ENCODE measurements at regions not wholly inside any gene's neighbourhood (a gene's known extent, or its start where the extent isn't known, plus 50 kb on each side); places are given as distances from the start of the nearest gene placed in this dataset.
"Not testable (repeated sequence)": the region's sequence is repeated elsewhere in the genome, so short reads cannot be mapped to it uniquely, and the experiment has no call there.

DNA sequence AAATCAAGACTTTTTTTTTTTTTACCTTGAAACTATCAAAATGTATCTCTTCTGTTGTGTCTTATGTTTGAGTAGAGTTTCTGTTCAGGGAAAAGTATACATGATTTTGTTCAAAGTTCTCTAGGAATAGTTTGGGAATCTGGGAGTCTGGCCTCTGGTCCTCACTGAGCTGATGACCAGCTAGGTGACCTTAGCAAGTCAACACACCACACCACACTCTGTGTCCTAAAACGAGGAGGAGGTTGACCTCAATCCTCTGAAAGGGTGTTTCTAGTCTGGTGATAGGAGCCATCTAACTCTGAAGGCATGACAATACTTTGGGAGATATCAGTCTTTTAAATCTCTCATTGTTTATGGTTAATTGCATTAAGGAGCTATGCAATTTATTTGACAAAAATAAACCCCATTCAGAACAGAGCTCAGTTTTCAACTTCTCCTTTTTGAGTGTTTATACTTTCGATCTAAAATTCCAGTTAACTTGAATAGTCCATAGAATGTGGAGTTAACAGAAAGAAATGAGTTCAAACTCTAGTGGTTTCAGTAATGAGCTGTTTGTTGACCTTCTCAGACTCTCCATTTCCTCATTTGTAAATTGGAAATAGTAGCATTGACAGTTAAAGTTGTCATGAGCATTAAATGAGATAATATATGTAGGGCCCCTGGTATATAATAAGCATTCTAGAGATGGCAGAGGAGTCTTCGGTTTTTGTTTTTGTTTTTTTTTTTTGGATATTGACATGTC is 112.2 kb upstream of the LRRN1 start:
- no peak for DNase-seq (ENCODE audit: low spot score)

DNA sequence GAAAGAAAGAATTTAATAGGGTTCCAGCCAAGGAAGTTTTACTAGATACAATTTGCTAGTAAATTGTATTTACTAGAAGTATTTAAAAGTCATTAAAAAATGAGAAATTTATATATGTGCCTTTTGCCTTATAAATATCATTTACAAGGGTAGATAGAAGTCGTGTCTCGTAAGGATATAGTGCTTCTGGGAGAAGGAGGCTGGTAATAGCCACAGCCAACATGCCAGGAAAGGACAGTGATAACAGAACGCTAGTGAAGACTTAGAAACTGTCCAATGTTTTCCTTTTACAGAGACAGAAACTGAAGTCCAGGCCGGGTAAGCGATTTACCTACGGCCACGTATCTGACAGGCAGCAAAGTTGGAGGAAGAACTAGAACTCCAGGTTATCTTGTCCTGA is 113.5 kb upstream of the LRRN1 start:
- no peak for DNase-seq (ENCODE audit: low spot score)

DNA sequence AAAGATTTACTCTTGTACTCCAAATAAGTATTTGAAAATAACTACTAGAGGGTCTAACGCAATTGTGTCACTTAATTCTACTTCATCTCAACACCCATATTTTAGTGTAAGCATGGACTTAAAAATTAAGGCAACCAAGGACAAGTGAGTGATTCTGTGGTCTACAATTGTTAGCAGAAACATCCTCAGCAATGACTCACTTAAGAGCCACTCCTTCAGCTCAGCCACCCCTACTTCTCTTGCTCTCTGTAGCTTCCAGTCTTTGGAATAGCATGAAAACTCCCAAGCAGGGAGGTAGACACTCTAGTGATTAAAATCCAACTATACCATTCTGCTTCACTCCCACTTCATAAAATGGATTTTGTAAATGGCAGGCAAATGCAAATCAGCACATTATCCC is 116.0 kb upstream of the LRRN1 start:
- no peak for DNase-seq (ENCODE audit: low spot score)

DNA sequence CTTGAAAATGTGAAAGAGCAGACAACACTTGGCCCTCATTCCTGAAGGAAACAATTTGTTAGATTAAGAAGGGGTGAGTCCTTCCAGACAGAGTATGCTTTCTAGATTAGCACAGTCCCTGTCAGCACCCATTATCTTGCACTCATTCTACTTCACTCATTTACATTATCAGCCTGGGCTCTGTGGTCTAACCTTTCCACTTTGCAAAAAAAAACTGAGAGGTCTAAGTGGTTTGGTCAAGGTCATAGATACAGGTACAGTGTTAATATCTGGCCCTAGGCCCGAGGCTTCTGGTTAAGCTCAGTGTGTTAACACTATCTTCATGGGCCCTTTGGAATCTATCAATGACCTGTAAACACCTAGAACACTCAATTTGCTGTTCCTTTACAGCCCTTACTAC is 123.4 kb upstream of the LRRN1 start:
- DNase-seq (ENCODE audit: low spot score) = no peak

DNA sequence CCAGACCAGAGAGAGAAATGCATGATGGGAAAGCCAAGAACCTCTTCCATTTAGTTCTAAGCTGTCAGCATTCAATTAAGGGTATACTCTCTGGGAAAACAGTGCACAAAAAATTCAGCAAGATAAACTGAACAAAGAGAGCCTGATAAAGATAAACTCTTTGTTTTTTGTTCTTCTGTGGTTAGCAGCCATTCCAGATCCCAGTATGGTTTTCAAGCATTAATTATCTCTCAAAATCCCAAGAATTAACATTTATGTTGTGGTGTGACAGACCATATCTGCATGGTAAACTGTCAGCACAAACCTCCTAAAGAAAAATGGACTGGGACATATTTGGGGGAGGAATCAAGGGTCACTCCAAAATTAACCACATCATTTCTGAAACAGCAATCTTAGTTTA is 124.0 kb upstream of the LRRN1 start:
- no peak for DNase-seq (ENCODE audit: low spot score)

DNA sequence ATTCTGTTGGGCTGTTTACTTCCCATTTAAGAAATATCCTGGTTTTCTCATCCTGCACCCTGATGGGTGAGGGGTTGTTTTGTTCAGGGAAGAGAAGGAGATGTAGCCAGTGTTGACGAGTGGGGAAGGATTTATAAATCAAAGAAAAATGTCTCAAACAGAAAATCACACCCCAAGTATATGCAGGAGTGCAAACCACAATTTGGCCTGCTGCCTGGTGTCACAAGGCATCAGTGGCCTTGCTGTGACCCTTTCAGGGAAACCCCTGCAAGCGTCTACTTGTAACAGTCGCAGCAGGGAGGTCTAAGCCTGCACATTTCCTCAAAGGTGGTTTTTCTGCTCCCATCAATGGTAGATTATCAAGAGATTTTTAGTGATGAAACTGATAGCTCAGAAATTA is 132.6 kb upstream of the LRRN1 start:
- no peak for DNase-seq (ENCODE audit: low spot score)

DNA sequence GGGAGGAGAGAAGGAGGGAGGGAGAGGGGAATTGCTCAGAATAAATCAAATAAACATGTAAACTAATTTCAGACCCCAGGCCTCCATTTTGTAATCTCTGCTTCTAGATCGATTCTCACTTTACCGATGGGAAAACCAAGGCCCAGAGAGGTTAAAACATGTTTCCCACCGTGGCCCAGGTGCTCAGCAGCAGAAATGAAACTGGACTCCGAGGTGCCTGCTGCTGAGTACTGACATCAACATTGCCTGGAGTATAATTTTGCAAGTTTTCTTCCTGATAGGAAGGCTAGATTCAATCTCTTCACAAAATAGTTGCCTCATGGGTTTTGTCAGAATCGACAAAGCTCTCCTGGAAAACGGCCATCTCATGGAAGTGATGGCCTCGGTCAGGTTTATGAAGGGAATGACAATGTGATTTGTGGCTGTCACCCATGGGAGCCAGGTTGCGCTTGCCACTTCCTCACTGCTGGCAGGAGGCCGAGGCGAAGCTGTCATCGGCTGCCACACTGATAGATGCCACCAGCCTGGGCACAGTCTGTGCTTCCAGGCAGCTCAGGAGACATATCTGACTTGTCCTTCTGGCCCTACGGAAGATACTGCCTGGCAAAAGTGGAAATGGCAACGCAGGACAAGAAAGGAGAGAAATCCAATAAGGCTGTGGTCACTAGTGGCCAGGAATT is 133.1 kb upstream of the LRRN1 start:
- no peak for DNase-seq (ENCODE audit: low spot score)

DNA sequence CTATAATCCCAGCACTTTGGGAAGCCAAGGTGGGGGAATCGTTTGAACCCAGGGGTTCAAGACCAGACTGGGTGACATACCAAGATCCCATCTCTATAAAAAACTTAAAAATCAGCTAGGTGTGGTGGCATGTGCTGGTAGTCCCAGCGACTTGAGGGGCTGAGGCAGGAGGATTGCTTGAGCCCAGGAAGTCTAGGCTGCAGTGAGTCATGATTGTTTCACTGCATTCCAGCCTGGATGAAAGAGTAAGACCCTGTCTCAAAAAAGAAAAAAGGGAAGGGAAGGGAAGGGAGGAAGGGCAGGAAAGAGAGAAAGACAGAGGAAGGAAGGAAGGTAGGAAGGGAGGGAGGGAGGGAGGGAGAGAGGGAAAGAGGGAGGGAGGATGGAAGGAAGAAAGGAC is 133.7 kb upstream of the LRRN1 start:
- DNase-seq (ENCODE audit: low spot score) = no peak

DNA sequence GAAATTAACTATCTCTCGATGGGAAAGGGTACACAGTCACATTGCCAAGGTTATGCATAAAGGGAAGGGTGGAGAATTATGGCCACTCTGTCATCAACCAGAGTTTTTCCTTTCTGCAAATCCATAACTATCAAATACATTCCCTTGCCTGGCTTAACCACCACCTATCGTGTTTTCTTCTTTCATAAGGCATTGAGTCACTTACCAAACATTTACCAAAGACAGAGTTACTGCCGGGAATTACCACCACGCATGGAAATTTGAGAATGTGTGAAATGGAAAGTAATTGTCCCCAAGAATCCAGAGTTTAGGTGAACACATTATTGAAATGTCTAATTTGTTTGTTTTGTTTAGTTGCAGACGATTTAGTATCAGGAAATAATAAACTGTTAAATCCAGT is 134.3 kb upstream of the LRRN1 start:
- no peak for DNase-seq (ENCODE audit: low spot score)

DNA sequence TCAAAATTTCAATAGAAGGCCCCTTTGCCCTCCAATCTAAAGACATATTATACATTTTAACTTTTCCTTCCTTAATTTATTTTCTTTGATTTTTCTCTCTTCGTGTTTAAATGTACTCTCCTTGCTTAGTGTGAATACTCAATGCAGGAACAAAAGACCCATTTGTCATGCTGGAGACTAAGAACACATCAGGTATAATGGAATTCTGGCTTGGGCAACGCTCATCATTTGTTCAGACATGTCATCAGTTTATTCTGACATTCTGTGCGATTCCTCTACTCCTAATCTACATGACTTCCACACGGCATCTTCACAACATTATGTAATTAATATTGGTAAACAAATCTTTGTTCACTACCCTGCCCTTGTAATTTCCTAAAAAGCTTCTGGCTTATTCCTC is 136.6 kb upstream of the LRRN1 start:
- no peak for DNase-seq (ENCODE audit: low spot score)

DNA sequence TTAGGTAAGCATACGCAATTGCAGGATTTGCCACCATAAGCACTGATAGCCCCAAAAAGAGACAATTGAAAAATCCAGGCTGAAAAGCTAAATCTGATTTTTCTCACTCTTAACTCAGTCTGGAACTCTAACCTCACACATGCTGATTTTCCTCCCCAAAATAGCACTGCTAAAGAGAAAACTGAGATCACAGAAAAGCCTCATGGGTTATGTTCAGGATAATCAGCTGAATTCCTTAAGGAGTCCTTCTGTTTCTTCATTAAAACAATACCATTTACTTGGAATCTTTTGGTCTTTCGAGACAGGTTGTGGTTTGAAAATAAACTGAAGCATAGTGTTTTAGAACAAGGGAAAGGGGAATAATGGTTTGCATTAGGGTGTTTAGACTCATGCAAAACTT is 144.3 kb upstream of the LRRN1 start:
- no peak for DNase-seq (ENCODE audit: low spot score)

DNA sequence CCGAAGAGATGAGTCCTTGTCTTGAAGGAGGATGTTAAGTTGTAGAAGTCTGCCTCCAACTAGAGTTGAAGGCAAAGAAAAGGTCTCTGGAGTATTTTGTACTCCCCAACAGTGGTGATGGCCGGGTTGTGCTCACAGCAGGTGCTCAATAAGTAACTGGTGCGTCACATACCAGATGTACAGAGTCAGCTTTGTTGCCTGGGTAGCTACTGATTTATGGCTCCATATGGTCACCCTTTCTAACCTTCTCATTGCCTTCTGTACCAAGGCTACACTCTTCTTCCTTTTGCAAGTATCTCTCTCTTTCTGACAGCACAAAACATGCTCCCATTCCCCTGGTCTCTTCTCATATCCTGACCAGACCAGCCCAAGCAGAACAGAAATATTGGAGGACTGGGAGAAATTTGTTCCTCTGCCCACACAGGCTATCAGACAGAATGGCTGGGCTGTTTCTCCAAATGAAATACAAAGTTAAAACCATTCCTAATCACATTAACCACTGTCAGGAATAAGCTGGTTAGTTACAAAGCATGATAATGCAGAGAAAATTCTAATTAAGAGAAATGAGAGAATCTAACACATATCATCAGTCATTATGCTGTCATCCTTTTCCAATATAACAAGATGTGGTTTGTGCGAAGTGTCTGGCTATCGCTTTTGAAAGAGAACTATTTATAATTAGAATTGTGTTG is 150.1 kb upstream of the LRRN1 start:
- DNase-seq (ENCODE audit: low spot score) = no peak

DNA sequence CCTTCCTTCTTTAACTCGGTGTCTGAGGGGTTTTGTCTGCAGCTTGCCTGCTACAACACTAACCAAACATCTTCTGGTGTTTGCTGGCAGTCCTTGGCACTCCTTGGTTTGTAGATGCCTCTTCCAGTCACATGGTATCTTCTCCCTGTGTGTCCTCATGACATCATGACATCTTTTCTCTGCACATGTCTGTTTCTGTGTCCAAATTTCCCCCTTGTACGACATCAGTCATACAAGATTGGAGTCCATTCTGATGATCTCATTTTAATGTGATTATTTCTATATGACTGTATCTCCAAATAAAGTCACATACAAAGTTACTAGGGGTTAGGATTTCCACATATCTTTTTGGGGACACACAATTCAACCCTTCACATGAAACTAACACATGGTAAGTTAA is 152.3 kb upstream of the LRRN1 start:
- no peak for DNase-seq (ENCODE audit: low spot score)

DNA sequence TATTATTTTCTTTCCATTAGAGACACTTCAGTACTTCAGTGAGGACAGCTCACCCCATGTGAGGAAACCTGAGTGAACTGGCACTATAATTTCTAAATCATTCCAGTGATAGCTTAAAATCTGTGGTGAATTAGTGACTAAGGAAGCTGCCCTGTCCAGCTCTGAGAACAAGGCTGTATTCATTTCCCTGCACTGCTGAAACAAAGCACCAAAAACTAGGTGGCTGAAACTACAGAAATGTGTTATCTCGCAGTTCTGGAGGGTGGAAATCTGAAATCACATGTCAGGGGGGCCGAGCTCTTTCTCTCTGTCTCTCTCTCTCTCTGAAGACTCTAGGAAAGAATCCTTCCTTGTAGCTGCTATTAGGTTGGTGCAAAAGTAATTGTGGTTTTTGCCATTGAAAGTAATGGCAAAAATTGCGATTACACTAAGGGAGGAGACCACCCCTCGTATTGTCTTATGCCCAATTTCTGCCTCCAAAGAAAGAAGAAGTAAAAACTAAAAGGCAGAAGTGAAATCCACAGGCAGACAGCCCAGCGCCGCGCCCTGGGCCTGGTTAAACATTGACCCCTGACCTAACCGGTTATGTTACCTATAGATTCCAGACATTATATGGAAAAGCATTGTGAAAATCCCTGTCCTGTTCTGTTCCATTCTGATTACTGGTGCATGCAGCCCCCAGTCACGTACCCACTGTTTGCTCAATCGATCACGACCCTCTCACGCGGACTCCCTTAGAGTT is 153.0 kb upstream of the LRRN1 start:
- not testable (repeated sequence) for DNase-seq (ENCODE audit: low spot score)

DNA sequence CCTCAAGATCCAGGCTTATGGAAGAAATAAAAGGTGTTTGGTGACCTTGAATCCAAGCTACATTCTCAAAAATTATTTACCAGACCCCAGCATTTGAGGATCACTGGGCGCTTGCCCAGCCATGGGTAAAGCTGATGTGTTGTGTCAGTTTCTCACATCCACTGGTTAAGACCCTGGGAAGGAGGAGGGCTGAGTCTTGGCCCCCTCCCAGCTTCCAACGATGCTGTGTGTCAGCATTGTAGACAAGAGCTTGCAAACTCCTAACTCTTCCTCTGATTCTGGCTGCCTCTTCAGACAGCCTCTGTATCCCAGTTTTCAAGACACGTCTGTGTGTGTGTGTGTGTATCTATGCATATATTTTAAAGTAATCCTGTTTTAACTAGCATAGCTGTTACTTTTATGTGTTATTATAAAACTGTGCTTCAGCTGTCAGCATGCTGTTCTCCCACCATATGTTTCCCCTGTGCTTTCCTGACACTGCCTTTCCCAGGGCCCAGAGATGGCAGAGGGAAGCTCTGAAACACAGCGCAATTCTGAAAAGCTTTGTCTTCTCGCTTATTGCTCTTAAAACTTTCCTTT is 157.3 kb upstream of the LRRN1 start:
- DNase-seq (ENCODE audit: low spot score) = no peak

DNA sequence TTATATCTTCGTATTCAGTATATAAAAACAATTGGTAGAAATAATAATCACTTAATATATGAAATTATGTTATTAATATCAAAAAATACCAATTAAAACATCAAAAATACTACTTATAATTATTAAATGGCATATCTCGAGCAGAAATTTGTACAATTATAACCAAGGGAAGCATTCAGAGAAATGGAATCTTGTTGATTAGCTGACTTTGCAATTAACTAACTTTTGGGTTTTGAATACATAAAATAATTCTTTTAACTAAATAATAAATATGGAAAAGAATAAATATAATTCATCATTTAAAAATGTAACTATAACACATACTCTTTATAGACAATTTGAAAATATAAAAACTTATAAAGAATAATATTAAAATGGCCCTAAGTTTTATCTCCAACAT is 160.2 kb upstream of the LRRN1 start:
- DNase-seq (ENCODE audit: low spot score) = no peak

DNA sequence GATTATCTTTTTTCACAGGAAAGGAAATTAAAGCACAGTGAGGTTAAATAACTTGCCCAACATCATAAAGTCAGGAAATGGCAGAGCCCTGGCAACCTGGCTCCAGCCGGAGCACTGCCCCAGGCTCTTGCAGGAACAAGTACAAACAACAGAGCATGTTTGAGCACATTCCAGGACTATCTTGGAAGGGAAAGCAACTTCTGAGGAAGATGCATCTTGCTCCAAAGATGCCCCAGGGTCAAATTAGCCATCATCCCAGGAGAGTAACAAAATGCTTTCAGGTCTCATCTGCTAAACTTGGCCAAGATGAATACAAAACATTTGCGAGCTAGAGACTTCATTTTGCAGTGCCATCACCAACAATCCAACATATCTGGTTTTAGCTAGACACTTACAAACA is 162.4 kb upstream of the LRRN1 start:
- no peak for DNase-seq (ENCODE audit: low spot score)

DNA sequence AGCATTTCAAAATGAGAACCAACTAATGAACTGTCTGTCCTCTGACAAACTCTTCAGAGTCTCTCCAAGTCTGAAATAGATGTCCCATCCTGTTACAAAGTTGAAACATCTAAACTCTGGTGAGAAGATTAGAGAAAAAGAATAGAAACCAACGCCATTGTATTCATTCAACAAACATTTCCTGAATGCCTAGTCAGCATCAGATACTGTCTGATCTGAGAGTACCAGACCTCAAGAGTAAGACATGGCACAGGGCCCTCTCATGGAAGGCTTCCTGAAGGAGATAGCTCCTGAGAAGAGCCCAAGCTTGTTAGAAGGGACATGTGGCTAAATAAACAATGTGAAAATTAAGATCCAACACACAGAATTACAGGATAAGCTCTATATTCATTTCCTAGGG is 164.1 kb upstream of the LRRN1 start:
- no peak for DNase-seq (ENCODE audit: low spot score)

DNA sequence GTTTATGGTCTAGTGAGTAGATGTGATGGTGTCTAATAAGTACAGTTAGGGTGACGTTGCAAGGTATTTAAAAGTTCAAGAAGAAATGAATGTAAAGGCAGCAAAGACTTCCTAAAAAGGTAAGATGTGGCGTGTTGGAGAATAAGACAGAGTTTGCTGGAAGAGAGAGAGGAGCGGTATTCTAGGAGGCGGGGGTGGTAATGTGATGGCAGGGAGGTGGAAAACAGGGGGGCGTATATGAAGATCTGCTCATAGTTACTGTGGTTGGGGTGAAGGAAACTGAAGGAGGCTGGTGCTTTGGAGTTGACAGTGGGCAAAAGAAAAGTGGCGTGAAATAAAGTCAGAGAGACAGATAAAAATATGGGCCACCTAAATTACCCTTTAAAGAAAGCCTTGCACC is 164.9 kb upstream of the LRRN1 start:
- peak; percentile 73 for DNase-seq (ENCODE audit: low spot score)

DNA sequence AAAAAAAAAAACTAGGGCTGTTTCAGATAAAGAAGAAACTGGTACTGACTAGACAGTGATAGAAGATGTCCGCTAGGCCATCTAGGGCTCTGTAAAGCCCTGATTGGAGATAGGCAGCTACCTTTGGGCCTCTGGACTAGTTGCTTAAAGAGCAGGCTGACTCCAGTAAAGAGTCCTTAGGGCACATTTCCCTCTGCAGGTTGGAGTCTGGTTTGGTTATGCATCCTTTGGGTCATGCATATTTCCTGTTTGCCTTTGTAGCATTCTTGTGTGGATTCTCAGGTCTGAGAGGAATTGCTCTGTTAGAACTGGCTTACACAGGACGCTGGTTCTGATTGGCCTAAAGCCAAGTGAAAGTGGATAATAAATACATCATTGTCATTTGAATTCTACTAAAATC is 165.5 kb upstream of the LRRN1 start:
- DNase-seq (ENCODE audit: low spot score) = no peak

DNA sequence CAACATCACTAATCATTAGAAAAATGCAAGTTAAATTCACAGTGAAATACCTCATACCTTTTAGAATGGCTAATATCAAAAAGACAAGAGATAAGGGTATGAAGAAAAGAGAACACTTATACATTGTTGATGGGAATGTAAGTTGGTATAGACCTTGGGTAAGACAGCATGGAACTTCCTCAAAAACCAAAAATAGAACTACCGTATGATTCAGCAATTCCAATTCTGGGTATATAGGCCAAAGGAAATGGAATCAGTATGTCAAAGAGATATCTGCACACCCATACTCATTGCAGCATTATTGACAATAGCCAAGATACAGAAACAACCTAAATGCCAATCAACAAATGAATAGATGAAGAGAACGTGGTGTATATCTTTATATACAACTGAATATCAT is 166.8 kb upstream of the LRRN1 start:
- DNase-seq (ENCODE audit: low spot score) = no peak

DNA sequence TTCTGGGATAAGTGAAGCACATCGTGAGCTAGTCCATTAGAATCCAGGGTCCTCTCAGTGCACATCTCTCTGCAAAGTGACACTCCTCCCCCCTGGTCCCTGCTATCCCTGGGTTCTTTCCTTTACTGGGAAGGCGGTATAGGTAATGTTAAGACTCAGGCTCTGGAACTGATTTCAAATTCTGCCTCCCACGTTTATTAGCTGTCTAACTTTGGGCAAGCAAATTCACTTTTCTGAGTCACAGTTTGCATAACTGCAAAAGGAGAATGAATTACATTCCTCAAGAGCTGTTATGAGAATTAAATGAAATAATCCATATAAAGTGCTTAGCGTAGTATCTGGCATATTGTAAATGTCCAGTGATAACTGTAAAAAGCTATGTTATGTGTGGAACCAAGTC is 168.1 kb upstream of the LRRN1 start:
- peak; percentile 64 for DNase-seq (ENCODE audit: low spot score)

All from putamen (tissue), 1 donor.